ENCODE measurements at regions not wholly inside any gene's neighbourhood (a gene's known extent, or its start where the extent isn't known, plus 50 kb on each side); places are given as distances from the start of the nearest gene placed in this dataset.

DNA sequence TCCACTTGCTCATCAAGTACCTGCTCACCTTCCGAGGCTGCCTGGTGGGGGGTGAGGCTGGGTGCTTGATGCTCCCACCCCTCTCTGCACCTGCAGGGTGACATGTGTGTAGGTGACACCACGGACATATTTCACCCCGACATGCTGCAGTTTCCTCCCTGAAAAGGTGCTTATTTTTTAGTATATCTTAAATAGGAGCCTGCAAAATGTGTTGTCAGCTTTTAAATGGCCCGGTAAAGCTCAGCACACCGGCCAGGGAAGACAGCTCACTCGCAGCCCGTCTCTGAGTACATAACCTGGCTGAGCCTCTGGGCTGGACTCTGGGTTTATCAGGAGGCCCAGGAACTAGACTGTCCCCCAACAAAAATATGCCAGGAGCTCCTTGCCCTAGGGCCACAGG lies 89.3 kb upstream of the LINGO1 start:
- TF ChIP-seq CTCF (IDR thresholded peaks at IDR 0.05) (no peak), POLR2A (IDR thresholded peaks at IDR 0.05) (no peak)

Data from thyroid gland (tissue), 4 donors.